Thoracic aorta (tissue), 2 donors: ENCODE measurements at regions not wholly inside any gene's neighbourhood (a gene's known extent, or its start where the extent isn't known, plus 50 kb on each side); places are given as distances from the start of the nearest gene placed in this dataset.

Source experiments
- ATAC-seq: fragments of 150-250 bp; one replicate; pipeline ENCODE4 v1.8.0; 2017; ENCODE audit warnings: low read depth; ENCODE audit not compliant: insufficient number of reproducible peaks, low FRiP score
- DNase-seq: peaks from one replicate; pipeline ENCODE4 v3.0.0-alpha.2; 2020; ENCODE audit warnings: low spot score
- H3K27ac ChIP-seq, 2 donors: fragments of 200-600 bp; sonication (generic); 1 replicate in 1 of 2; 2 replicates in 1 of 2; pipeline ENCODE4 v1.5.1; 2016; ENCODE audit warnings: mild to moderate bottlenecking in 2 of 2, moderate library complexity in 2 of 2
- H3K27me3 ChIP-seq: fragments of 200-600 bp; sonication (generic); replicated peaks from 2 replicates; pipeline ENCODE4 v1.6.0; 2016; ENCODE audit warnings: mild to moderate bottlenecking; ENCODE audit not compliant: insufficient read depth
- H3K36me3 ChIP-seq: fragments of 200-600 bp; sonication (generic); one replicate; pipeline ENCODE4 v1.5.1; 2016
- H3K4me1 ChIP-seq, 2 donors: fragments of 200-600 bp; sonication (generic); 1 replicate in 1 of 2; 2 replicates in 1 of 2; pipeline versions ENCODE4 v1.5.1 to v1.6.0; 2016; ENCODE audit warnings: low read depth in 2 of 2, mild to moderate bottlenecking in 1 of 2; ENCODE audit not compliant: control insufficient read depth in 1 of 2
- H3K4me3 ChIP-seq: fragments of 200-600 bp; sonication (generic); 2 replicates; pipeline ENCODE4 v1.5.1; 2016; ENCODE audit warnings: mild to moderate bottlenecking
- H3K9me3 ChIP-seq: fragments of 200-600 bp; sonication (generic); 2 replicates; pipeline ENCODE4 v1.5.1; 2016
- TF ChIP-seq, protein P1 (sequence below): fragments of 200-600 bp; sonication (generic); IDR thresholded peaks from one replicate; pipeline ENCODE4 v1.5.1; 2019; ENCODE audit warnings: antibody characterized with exemption

DNA sequence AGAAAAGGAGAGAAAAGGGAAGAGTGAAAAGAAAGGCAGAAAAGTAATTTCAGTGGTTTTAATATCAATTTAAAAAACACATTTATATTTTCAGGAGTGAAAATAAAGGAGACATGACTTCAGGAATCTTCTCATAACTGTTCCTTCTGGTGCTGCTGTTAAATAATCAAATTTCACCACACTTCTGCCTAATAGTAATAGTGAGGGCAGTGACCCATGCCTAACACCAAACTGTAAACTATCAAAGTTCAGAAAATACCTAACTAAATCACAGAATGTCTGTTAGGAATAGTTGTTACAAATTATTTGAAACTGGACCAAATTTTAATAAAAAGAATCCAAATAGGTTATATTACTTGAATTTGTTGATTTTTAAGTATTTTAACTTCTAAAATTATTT, 169.4 kb downstream of the RPL10L start:
- no peaks in the 10 kb centered on the region for H3K4me1 ChIP-seq
- H3K9me3 ChIP-seq = no peaks in the 10 kb centered on the region
- H3K4me3 ChIP-seq = no peak overlapping the region
- TF ChIP-seq, protein P1, sequence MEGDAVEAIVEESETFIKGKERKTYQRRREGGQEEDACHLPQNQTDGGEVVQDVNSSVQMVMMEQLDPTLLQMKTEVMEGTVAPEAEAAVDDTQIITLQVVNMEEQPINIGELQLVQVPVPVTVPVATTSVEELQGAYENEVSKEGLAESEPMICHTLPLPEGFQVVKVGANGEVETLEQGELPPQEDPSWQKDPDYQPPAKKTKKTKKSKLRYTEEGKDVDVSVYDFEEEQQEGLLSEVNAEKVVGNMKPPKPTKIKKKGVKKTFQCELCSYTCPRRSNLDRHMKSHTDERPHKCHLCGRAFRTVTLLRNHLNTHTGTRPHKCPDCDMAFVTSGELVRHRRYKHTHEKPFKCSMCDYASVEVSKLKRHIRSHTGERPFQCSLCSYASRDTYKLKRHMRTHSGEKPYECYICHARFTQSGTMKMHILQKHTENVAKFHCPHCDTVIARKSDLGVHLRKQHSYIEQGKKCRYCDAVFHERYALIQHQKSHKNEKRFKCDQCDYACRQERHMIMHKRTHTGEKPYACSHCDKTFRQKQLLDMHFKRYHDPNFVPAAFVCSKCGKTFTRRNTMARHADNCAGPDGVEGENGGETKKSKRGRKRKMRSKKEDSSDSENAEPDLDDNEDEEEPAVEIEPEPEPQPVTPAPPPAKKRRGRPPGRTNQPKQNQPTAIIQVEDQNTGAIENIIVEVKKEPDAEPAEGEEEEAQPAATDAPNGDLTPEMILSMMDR = no peak
- no peaks in the 10 kb centered on the region for H3K36me3 ChIP-seq
- DNase-seq (no peak), ATAC-seq (no peak)
- H3K27me3 ChIP-seq = no peaks in the 10 kb centered on the region
- H3K27ac ChIP-seq = no peak overlapping the region

DNA sequence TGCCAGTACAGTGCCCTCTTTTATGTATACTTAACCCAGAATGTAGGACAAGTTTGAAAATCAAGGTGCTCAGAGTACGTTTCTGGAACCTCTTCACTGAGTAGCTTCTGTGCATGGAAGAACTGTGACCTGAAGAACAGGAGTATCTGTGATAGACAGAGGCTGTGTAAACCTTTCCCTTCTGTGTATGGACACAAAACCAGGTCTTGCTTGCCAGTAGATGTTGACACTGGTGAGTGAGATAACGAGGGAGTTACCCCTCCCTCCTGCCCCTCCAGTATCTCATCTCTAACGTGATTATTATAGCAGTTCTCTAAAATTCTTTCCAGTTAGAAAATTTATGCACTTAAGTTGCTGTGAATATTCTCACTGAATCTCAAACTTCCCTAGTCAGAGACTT, 170.8 kb downstream of the RPL10L start:
- Histone ChIP-seq H3K27ac (no peak overlapping the region), H3K36me3 (no peaks in the 10 kb centered on the region), H3K4me1 (no peaks in the 10 kb centered on the region), H3K9me3 (no peaks in the 10 kb centered on the region), H3K27me3 (no peaks in the 10 kb centered on the region), H3K4me3 (no peak overlapping the region)
- DNase-seq (no peak), ATAC-seq (no peak)
- TF ChIP-seq, protein P1 = no peak

DNA sequence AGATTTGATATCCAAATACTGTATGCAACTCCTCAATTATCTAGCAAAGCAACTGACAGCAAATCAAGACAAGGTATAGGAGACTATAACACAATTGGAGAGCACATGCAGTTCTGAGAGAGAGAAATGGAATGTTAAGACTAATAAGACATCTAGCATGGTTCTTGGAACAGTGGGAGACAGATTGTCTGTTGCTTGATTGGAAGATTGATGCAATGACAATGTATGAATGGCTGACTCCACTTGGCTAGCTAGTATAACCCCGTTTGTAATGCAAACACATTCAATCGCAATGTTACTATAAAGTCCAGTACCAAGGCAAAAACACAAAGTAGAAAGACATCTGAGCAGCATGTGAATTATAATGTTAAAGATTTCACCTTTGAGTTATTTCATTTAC, 179.3 kb downstream of the RPL10L start:
- Histone ChIP-seq H3K36me3 (no peaks in the 10 kb centered on the region), H3K4me1 (no peaks in the 10 kb centered on the region), H3K4me3 (no peak overlapping the region), H3K9me3 (no peaks in the 10 kb centered on the region), H3K27me3 (no peaks in the 10 kb centered on the region), H3K27ac (no peak overlapping the region)
- TF ChIP-seq, protein P1 = no peak
- ATAC-seq (no peak), DNase-seq (no peak)

DNA sequence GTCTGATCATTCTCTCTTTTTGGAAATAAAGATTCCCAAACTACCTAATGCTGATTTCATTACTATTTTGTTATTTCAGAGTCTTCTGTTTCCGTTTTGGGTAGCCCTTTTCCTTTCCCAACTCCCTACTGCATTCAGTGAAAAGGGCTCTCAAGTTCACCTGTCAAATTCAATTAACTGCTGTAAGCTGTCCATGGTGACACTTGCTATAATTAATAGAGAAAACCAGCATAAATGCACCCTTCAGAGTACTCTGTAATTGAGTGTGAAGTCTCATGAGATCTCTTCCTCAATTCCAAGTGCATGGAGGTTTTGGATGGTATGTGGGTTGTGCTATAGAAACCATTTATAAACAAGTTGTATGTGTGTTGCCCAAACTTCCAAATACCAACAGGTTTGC, 187.2 kb downstream of the RPL10L start:
- Histone ChIP-seq H3K4me1 (no peaks in the 10 kb centered on the region), H3K27me3 (no peaks in the 10 kb centered on the region), H3K9me3 (no peaks in the 10 kb centered on the region), H3K27ac (no peak overlapping the region), H3K4me3 (no peak overlapping the region), H3K36me3 (no peaks in the 10 kb centered on the region)
- ATAC-seq (no peak), DNase-seq (no peak)
- TF ChIP-seq, protein P1 = no peak

DNA sequence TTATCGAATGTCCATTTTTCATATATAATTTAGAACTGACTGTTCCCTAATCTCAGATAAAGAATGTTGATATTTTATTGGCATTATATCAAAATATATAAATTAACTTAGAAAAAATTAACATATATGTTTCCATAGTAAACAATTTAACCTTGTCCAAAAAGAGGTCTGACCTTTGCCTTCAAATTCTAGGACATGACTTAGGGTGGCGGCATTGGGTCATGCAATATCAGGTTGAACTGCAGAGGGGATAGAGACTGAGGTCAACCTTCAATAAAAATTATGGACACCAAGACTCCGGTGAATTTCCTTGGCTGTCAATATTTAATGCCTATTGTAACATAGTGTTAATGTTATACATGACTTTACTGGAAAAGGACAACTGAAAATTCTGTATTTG, 199.8 kb downstream of the RPL10L start:
- H3K9me3 ChIP-seq = no peaks in the 10 kb centered on the region
- no peak overlapping the region for H3K27ac ChIP-seq
- ATAC-seq (no peak), DNase-seq (no peak)
- no peaks in the 10 kb centered on the region for H3K4me1 ChIP-seq
- TF ChIP-seq, protein P1 = no peak
- H3K36me3 ChIP-seq = no peaks in the 10 kb centered on the region
- no peaks in the 10 kb centered on the region for H3K27me3 ChIP-seq
- H3K4me3 ChIP-seq = no peak overlapping the region
